GM03348 (cell line): ENCODE measurements at regions not wholly inside any gene's neighbourhood (a gene's known extent, or its start where the extent isn't known, plus 50 kb on each side); places are given as distances from the start of the nearest gene placed in this dataset.

ENCODE experiments used
- DNase-seq: peaks from one replicate; pipeline ENCODE4 v3.0.0; 2012; ENCODE audit warnings: low spot score

- no peak for DNase-seq
These were observed 386.4 kb upstream of the TNRC6C start for GRCh38 chr17:77572065-77572601.

- DNase-seq, result no peak
These were observed 385.7 kb upstream of the TNRC6C start for GRCh38 chr17:77572851-77573250.

GRCh38 chr17:77577491-77577890 lies 381.0 kb upstream of the TNRC6C start:
- DNase-seq, result no peak

DNA sequence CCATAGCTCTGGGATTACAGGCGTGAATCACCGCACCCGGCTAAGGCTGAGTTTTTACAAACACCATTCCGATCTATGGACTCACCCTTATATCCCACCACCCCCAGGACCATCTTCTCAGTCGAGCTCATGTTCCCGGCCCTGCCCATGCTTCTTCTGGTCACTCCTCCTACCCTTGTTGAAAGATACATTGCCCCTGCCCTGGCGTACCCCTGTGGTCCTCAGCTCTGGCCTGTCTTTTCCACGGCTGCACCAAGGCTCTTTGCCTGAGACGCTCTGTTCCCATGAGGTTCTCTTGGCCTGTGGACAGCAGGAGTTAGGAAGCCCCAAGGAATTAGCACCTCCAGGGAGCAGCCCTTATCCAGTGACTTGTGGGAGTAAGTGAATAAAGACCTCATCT lies 379.4 kb upstream of the TNRC6C start:
- no peak for DNase-seq

GRCh38 chr17:77579682-77580081 lies 378.8 kb upstream of the TNRC6C start:
- DNase-seq, result no peak

- no peak for DNase-seq
These were observed 377.8 kb upstream of the TNRC6C start for GRCh38 chr17:77580531-77581270.

GRCh38 chr17:77581480-77581879 lies 377.0 kb upstream of the TNRC6C start:
- peak; percentile 31 for DNase-seq

DNA sequence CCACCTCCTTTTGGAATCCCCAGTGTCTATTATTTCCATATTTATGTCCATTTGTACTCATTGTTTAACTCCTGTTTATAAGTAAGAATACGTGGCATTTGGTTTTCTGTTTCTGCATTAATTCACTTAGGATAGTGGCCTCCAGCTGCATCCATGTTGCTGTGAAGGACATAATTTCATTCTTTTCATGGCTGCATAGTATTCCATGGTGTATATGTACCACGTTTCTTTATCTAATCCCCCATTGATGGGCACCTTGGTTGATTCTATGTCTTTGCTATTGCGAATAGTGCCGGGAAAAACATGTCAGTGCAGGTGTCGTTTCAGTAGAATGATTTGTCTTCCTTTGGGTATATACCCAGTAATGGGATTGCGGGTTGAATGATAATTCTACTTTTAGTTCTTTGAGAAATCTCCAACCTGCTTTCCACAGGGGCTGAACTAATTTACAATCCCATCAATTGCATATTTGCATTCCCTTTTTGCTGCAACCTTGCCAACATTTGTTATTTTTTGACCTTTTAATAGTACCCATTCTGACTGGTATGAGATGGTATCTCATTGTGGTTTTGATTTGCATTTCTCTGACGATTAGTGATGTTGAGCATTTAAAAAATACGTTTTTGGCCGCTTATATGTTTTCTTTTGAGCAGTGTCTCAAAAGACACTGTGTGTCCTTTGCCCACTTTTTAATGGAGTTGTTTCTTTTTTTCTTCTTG lies 373.2 kb upstream of the TNRC6C start:
- no peak for DNase-seq

DNA sequence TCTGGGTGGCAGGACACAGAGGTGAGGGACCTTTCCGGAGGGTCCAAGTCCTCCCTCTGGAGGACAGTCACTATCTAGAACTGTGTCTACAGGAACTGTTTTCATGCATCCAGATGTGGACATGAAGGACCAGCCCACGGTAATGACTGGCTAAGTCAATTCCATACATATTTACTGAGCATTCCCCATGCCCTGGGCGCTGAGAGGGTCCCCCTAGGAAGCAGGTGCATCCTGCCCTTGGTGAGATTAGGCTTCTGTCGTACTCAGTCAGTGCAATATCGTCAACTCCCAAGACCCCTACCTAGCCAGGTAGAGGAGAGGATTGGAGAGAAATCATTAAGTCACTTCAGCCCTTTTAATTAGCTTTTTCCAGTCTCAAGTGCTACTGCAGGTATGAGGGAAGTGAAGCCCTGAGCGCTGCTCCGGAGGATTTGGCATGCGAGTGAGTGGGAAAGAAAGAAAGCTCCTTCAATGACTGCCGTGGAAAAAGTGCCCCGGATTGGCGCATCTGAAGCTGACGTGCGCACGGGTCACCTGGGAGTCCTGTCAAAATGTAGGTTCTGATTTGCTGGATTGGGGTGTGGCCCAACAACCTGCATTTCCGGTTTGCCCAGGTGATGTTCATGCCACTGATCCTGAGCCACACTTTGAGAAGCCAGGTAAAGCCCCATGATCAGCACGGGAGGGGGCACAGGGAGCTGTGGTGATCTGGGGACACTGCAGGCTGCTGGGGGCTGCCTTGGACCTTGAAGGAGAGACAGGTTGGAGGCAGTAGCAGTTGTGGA lies 367.4 kb upstream of the TNRC6C start:
- DNase-seq, result no peak

GRCh38 chr17:77592106-77592865 lies 366.2 kb upstream of the TNRC6C start:
- no peak for DNase-seq

DNA sequence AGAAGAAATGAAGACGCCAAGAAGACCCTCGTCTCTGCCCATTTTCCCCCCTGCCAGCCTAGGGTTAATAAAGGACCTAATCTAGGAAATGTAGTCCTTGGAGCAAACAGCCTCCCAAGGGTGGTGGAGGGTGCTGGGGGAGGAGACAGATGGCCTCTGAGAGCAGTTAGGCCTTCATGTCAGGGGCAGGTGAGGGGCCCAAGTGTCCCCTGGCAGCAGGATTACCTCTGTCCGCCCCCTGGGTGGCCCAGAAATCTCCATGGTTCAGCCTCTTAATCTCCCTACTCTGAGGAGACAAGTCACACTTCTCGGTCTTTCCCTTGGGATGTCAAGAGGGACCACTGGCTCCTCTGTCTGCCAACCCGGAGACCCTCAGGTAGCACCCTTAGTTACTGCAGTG lies 365.4 kb upstream of the TNRC6C start:
- no peak for DNase-seq

GRCh38 chr17:77594416-77595209 lies 363.9 kb upstream of the TNRC6C start:
- DNase-seq, result no peak

- no peak for DNase-seq
These were observed 361.7 kb upstream of the TNRC6C start for GRCh38 chr17:77596491-77597417.

- no peak for DNase-seq
These were observed 360.9 kb upstream of the TNRC6C start for GRCh38 chr17:77597418-77598240.

DNA sequence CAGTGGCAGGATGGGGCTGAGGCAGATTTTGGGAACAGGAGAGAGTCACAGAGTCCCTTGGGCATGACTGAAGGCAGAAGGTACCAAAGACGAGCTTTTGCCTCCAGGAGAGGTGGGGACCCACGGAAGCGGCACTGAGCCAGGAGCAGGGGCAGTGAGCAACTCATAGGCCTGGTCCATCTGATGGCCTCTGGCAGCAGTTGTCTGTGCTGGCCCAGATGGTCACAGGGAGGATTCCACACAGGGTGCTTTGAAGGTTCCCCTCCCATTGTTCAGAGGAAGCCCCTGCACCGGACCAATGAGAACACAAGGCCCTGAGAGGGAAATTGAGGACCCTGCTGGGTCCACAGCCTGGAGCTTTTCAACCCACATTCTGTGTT lies 360.3 kb upstream of the TNRC6C start:
- DNase-seq, result no peak

- no peak for DNase-seq
These were observed 358.8 kb upstream of the TNRC6C start for GRCh38 chr17:77599699-77600098.

- no peak for DNase-seq
These were observed 358.2 kb upstream of the TNRC6C start for GRCh38 chr17:77600346-77600745.

DNA sequence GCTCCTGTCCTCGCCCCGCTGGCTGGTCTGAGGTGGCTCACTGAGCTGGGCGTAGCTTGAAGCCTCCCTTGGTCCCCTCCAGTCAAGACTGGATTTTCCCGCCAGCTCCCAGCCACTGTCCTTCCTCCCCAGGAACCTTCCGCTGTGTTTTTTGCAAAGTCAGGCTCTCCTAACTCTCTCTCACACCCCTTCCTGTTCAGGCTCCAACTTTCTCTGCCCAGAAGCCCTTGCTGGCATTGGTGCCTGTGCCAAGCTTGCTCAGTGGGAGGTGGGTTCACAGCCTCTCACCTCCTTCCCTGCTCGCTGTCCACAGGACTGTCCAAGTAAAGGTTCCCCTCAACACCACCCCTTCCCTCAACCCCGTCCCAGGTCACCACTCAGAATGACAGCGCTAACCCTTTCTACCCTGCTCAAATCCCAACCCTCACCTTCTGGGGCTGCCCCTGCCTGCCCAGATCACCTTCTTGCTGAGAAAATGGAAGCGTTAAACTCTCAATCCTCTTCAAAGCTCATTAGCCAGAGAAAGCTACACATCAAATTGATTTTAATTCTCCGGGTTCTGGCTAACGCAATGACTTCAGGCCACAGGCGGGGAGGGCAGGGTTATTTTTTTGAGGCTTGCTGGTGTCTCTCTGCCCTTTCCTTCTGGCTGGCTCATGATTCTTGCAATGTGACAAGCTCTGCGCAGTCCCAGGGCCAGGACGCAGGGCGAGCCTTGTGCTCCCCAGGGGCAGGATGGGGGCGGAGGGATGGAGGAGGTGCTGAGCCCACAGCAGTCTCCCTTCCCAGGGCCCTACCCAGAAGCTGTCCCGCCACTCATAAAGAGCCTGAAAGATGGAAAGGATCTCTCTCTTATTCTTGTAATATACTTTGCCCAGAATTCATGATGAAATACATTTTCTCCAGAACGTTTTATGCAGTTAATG lies 357.2 kb upstream of the TNRC6C start:
- DNase-seq, result peak; percentile 47
